Head of caudate nucleus (tissue), 42 donors: ENCODE measurements at regions not wholly inside any gene's neighbourhood (a gene's known extent, or its start where the extent isn't known, plus 50 kb on each side); places are given as distances from the start of the nearest gene placed in this dataset.

Source experiments
- DNase-seq, 42 donors: peaks; one replicate each; pipeline versions ENCODE4 v3.0.0 to v3.0.0-alpha.2; 2020 to 2021; ENCODE audit warnings: mixed read lengths in 7 of 42
- intact Hi-C: fragments of 100-400 bp; cut with DNase I; formaldehyde crosslinking; loops from one replicate; pipeline ENCODE4 v1.15.0; 2022

GRCh38 chr18:62663731-62664336 lies 51.5 kb upstream of the PHLPP1 start:
- intact Hi-C loops, result no loop called here
- DNase-seq, result no peak

- intact Hi-C loops, result no loop called here
- DNase-seq, result no peak
Observed at GRCh38 chr18:62664414-62664813, 50.9 kb upstream of the PHLPP1 start.

DNA sequence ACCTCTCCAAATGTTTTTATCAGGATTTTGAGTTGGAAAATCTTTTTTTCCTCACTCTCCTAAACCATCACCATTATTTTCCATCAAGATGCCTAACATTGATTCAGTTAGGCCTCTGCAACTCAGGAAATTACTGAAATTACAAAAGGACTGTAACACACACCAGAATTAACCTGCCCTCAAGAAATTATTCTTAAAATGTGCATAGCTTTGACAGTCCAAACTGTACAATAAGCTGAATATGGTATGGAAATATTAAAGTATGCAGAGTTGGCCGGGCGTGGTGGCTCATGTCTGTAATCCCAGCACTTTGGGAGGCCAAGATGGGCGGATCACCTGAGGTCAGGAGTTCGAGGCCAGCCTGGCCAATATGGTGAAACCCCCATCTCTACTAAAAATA lies 50.2 kb upstream of the PHLPP1 start:
- DNase-seq, result no peak
- intact Hi-C loops, result no loop called here
